Heart right ventricle (tissue), 16 donors: ENCODE measurements at regions not wholly inside any gene's neighbourhood (a gene's known extent, or its start where the extent isn't known, plus 50 kb on each side); places are given as distances from the start of the nearest gene placed in this dataset.
A peak's percentile ranks its signal among the peaks of the same experiment; 100 is the strongest.

Experiments
- ATAC-seq, 8 donors: fragments of 200-7000 bp; cut with Tn5 transposase; one replicate each; pipeline ENCODE4 v1.9.1; 2020; ENCODE audit warnings: mild to moderate bottlenecking in 8 of 8, moderate library complexity in 8 of 8, moderate number of reproducible peaks in 1 of 8
- DNase-seq, 2 donors: peaks; one replicate each; pipeline ENCODE4 v3.0.0-alpha.2; 2020
- H3K27ac ChIP-seq, 10 donors: fragments of 200-600 bp; sonication (generic) in 2 of 10; one replicate each; pipeline versions ENCODE4 v1.5.0 to v1.8.0; 2020 to 2022; ENCODE audit warnings: mild to moderate bottlenecking in 3 of 10
- H3K27me3 ChIP-seq, 7 donors: fragments of 200-600 bp; one replicate each; pipeline ENCODE4 v1.8.0; 2021 to 2022; ENCODE audit warnings: mild to moderate bottlenecking in 2 of 7
- H3K36me3 ChIP-seq, 9 donors: fragments of 200-600 bp; sonication (generic) in 1 of 9; one replicate each; pipeline versions ENCODE4 v1.5.0 to v1.8.0; 2020 to 2022; ENCODE audit warnings: mild to moderate bottlenecking in 2 of 9
- H3K4me1 ChIP-seq, 9 donors: fragments of 200-600 bp; sonication (generic) in 1 of 9; one replicate each; pipeline versions ENCODE4 v1.5.0 to v1.8.0; 2020 to 2022; ENCODE audit warnings: mild to moderate bottlenecking in 4 of 9
- H3K4me3 ChIP-seq, 10 donors: fragments of 200-600 bp; sonication (generic) in 2 of 10; one replicate each; pipeline versions ENCODE4 v1.5.0 to v1.8.0; 2020 to 2022; ENCODE audit warnings: mild to moderate bottlenecking in 7 of 10, moderate library complexity in 2 of 10
- H3K9me3 ChIP-seq, 11 donors: fragments of 200-600 bp in 10 of 11; sonication (generic) in 2 of 11; one replicate each; pipeline versions ENCODE4 v1.5.0 to v1.8.0; 2013 to 2022; ENCODE audit warnings: mild to moderate bottlenecking in 2 of 11, control low read depth in 1 of 11, moderate library complexity in 1 of 11
- WGBS, 2 donors: extraction: QIAGEN DNeasy Blood & Tissue Kit; methylation state at CpG; one replicate each; pipeline ENCODE4 v1.1.7; 2013; ENCODE audit warnings: inconsistent platforms in 1 of 2; 5-methylcytosine and 5-hydroxymethylcytosine counted together
- intact Hi-C, 10 donors: fragments of 100-400 bp; cut with DNase I; formaldehyde crosslinking; loops; one replicate each; pipeline versions ENCODE4 v1.11.1 to v1.14.2; 2022
- TF ChIP-seq, protein P1 (sequence below), 9 donors: fragments of 200-600 bp; sonication (generic) in 2 of 9; IDR thresholded peaks; one replicate each; pipeline versions ENCODE4 v1.5.0 to v1.8.0; 2021 to 2022; ENCODE audit warnings: antibody characterized with exemption in 9 of 9, mild to moderate bottlenecking in 5 of 9, moderate library complexity in 1 of 9
- donor health status: Arrhythmogenic right ventricular cardiomyopathy.
- donor health status: ischemic (EF 13 %, LVEDD 7.1; RV severe dilation, severe dysfunction).
- donor health status: healthy with polysubstance abuse.
- donor health status: DM: no; HTN: yes; CAD: no.
- donor health status: DM: no; HTN: no; CAD: no.
- donor health status: ischemic (EF 25% LVEDD 6.9; RV normal size, moderate dysfunction).
- donor health status: ischemic (EF 25% LVEDD 5.7; RV mildly dilated, moderate dysfunction).
- donor health status: healthy.
- donor health status: DM: yes; HTN: yes; CAD: no.
- donor health status: Ischemic cardiomyopathy.
- donor health status: ischemic (EF 35%, LVEDD 5.7; RV mildly dilated, moderate dysfunction).
- donor health status: nonischemic (EF 11% LVEDD 7.7; RV severe dilation, severe dysfunction).
- donor health status: DM: yes; HTN: yes; CAD: no.
- donor health status: PGD.
- donor health status: ischemic (EF 29% LVEDD 5.4; RV normal size, mild dysfunction).
- donor health status: nonischemic (EF 23%, LVEDD 6.1; RV moderate dilation, normal function).

DNA sequence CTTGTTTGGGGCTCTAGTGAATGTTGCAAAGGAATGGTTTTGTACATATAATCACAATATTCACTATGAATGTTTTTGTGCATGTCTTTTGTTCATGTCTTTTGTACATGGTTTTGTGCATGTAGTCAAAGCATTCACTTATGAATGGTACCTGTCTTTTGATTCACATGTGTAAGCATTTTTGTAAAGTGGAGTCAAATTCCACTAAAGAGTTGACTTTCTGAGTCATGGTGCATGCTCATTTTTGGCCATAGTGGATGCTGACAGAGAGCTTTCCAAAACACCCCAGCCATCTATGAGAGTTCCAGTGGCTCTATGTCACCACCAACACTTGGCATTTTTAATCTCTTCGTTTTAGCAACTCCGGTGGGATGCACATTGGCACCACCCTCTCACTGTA is 1185.9 kb upstream of the TMEM132C start:
- TF ChIP-seq, protein P1, sequence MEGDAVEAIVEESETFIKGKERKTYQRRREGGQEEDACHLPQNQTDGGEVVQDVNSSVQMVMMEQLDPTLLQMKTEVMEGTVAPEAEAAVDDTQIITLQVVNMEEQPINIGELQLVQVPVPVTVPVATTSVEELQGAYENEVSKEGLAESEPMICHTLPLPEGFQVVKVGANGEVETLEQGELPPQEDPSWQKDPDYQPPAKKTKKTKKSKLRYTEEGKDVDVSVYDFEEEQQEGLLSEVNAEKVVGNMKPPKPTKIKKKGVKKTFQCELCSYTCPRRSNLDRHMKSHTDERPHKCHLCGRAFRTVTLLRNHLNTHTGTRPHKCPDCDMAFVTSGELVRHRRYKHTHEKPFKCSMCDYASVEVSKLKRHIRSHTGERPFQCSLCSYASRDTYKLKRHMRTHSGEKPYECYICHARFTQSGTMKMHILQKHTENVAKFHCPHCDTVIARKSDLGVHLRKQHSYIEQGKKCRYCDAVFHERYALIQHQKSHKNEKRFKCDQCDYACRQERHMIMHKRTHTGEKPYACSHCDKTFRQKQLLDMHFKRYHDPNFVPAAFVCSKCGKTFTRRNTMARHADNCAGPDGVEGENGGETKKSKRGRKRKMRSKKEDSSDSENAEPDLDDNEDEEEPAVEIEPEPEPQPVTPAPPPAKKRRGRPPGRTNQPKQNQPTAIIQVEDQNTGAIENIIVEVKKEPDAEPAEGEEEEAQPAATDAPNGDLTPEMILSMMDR (IDR thresholded peaks at IDR 0.05) = no peak

GRCh38 chr12:127083008-127083949 is 1183.7 kb upstream of the TMEM132C start:
- H3K4me3 ChIP-seq = peak overlapping the region in 9 of 10 donors; percentile 19 to 62 (median 46)
- peaks cover 0 to 3% (median 0%) of the 10 kb centered on the region in 7 donors for H3K27me3 ChIP-seq
- ATAC-seq (peak in 7 of 8 donors; percentile 65 to 84 (median 75)), DNase-seq (peak in 1 of 2 donors; percentile 14)
- H3K36me3 ChIP-seq = no peaks in the 10 kb centered on the region
- intact Hi-C loops = no loop called here
- WGBS, 2 donors = 23 to 30% methylated on average over 6 of the region's 6 CpGs
- TF ChIP-seq, protein P1 (IDR thresholded peaks at IDR 0.05) = no peak
- H3K4me1 ChIP-seq = peaks cover 0 to 23% (median 9%) of the 10 kb centered on the region in 9 donors
- H3K9me3 ChIP-seq = peaks cover 0 to 3% (median 0%) of the 10 kb centered on the region in 11 donors
- peak overlapping the region in 4 of 10 donors; percentile 7 to 61 (median 38) for H3K27ac ChIP-seq

More for the DNA sequence above, 1185.9 kb upstream of the TMEM132C start:
- intact Hi-C loops = no loop called here
- H3K36me3 ChIP-seq = no peaks in the 10 kb centered on the region
- peaks cover 0 to 8% (median 0%) of the 10 kb centered on the region in 7 donors for H3K27me3 ChIP-seq
- no peak overlapping the region for H3K27ac ChIP-seq
- no peak overlapping the region for H3K4me3 ChIP-seq
- H3K4me1 ChIP-seq = peaks cover 0 to 23% (median 9%) of the 10 kb centered on the region in 9 donors
- no peak for DNase-seq
- WGBS, 2 donors = 89 to 96% methylated on average over 2 of the region's 2 CpGs
- H3K9me3 ChIP-seq = peaks cover 0 to 3% (median 0%) of the 10 kb centered on the region in 11 donors
- ATAC-seq = no peak

- 41 to 52% methylated on average over 1 of the region's 1 CpG for WGBS, 2 donors
- peak in 1 of 2 donors; percentile 9 for DNase-seq
- H3K4me3 ChIP-seq = no peak overlapping the region
- TF ChIP-seq, protein P1 (IDR thresholded peaks at IDR 0.05) = no peak
- intact Hi-C loops = loop anchor here in 3 of 10 donors (10.0 kb wide), 4 partner anchors 194 to 964 kb away; no protein-coding TSS in a partner anchor
- no peak overlapping the region for H3K27ac ChIP-seq
- H3K27me3 ChIP-seq = peaks cover 0 to 16% (median 0%) of the 10 kb centered on the region in 7 donors
- ATAC-seq = peak in 1 of 8 donors; percentile 41
- H3K4me1 ChIP-seq = no peaks in the 10 kb centered on the region
- H3K9me3 ChIP-seq = no peaks in the 10 kb centered on the region
- H3K36me3 ChIP-seq = no peaks in the 10 kb centered on the region
These were observed 1165.9 kb upstream of the TMEM132C start for GRCh38 chr12:127101076-127101475.

DNA sequence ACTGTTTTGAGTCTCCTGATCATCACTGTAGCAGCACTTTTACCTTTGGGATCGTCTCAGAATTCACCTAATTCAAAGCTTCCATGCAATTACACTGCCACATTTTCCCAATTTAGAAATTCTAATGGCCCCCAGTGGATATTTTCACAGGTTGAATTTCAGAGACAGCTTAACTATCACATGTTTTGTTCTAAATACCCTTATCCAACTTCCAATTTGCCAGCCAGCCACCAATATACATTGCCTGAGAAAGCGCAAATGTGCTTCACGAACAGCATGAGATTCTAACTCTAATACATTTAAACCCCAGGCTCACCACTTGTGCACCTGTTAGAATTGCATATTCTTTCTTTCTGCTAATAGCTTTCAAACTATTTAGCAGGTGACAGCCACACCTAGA is 1160.9 kb upstream of the TMEM132C start:
- Histone ChIP-seq H3K27me3 (peaks cover 0 to 22% (median 11%) of the 10 kb centered on the region in 7 donors), H3K27ac (no peak overlapping the region), H3K9me3 (no peaks in the 10 kb centered on the region), H3K4me3 (no peak overlapping the region), H3K4me1 (no peaks in the 10 kb centered on the region), H3K36me3 (no peaks in the 10 kb centered on the region)
- TF ChIP-seq, protein P1 (IDR thresholded peaks at IDR 0.05) = no peak
- 85 to 90% methylated on average over 3 of the region's 3 CpGs for WGBS, 2 donors
- DNase-seq = no peak
- intact Hi-C loops = loop anchor here in 9 of 10 donors (5.0 to 10.0 kb wide), 8 partner anchors 186 to 959 kb away; no protein-coding TSS in a partner anchor
- ATAC-seq = no peak
